KOPT-K1 (cell line): ENCODE measurements at regions not wholly inside any gene's neighbourhood (a gene's known extent, or its start where the extent isn't known, plus 50 kb on each side); places are given as distances from the start of the nearest gene placed in this dataset.

Experiments used
- H3K27ac ChIP-seq: fragments of 200-600 bp; sonication (generic); 2 replicates; pipeline ENCODE4 v1.5.1; 2016; ENCODE audit warnings: antibody characterized with exemption, mild to moderate bottlenecking, low read depth, low read length; ENCODE audit not compliant: poor library complexity, severe bottlenecking
- H3K36me3 ChIP-seq: fragments of 200-600 bp; sonication (generic); 2 replicates; pipeline ENCODE4 v1.5.1; 2017; ENCODE audit warnings: antibody characterized with exemption, mild to moderate bottlenecking, low read length, moderate library complexity; ENCODE audit not compliant: insufficient read depth
- H3K9me3 ChIP-seq: fragments of 200-600 bp; sonication (generic); 2 replicates; pipeline ENCODE4 v1.5.1; 2017; ENCODE audit warnings: antibody characterized with exemption, low read length, mild to moderate bottlenecking; ENCODE audit not compliant: insufficient read depth, poor library complexity, severe bottlenecking

- Histone ChIP-seq H3K27ac (no peak overlapping the region), H3K9me3 (no peaks in the 10 kb centered on the region), H3K36me3 (no peaks in the 10 kb centered on the region)
Observed at GRCh38 chr2:145141981-145142380, 622.1 kb upstream of the ZEB2 start.

- no peaks in the 10 kb centered on the region for H3K9me3 ChIP-seq
- H3K36me3 ChIP-seq, result no peaks in the 10 kb centered on the region
- no peak overlapping the region for H3K27ac ChIP-seq
Observed at GRCh38 chr2:145140658-145141057, 620.7 kb upstream of the ZEB2 start.

- H3K27ac ChIP-seq, result no peak overlapping the region
- H3K36me3 ChIP-seq, result no peaks in the 10 kb centered on the region
- no peaks in the 10 kb centered on the region for H3K9me3 ChIP-seq
Observed at GRCh38 chr2:145138626-145139025, 618.7 kb upstream of the ZEB2 start.

DNA sequence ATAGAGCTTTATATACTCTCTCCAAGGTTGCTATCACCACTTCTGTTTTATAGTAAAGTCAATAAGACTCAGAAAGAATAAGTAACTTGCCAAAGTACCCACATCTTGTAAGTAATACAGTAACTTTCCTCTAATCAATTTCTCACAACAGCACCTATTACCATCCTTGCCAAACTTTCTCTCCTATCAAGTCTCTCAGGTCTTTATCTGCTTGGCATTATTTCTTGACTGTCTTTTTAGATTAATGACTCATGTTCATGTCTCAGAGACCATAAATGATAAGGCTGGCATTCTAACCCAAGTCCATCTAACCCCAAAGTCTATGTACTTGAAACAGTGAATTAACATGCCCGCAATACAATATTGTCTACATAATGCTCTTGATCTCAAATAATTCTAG is 618.0 kb upstream of the ZEB2 start:
- H3K27ac ChIP-seq, result no peak overlapping the region
- no peaks in the 10 kb centered on the region for H3K36me3 ChIP-seq
- no peaks in the 10 kb centered on the region for H3K9me3 ChIP-seq

DNA sequence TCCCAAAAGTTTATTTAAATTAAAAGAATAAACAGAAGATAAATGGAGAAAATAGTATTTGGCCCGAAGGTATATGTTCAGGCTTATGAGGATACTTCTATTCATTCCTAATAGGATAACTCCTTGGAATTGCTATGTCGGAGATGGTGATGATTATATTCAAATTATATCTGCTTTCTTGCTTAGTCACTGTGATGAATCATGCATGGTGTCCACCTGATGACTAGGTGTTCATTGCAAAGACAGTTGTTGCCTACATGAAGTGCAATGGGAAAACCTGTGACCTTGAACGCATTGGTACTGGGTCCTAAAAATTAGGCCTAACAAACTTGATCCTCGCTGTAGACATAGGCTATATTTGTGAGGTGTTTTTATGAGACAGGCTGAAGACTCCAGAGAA is 617.3 kb upstream of the ZEB2 start:
- no peaks in the 10 kb centered on the region for H3K9me3 ChIP-seq
- H3K36me3 ChIP-seq, result no peaks in the 10 kb centered on the region

DNA sequence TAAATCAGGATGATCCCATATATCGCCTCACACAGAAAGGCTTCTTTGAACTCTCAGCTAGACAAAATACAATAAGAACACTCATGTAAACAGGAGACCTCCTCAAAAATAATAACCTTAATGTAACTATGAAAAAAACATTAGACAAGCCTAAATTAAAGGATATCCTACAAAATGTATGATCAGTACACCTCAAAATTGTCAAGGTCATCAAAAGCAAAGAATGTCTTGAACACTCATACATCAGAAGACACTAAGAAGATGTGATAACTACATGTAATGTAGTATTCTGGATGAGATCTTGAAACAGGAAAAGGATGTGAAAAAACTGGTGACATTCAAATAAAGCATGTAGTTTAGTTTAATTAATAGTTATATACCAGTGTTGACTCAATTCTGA is 616.8 kb upstream of the ZEB2 start:
- no peaks in the 10 kb centered on the region for H3K9me3 ChIP-seq
- no peaks in the 10 kb centered on the region for H3K36me3 ChIP-seq
- no peak overlapping the region for H3K27ac ChIP-seq

More for the DNA sequence above, 617.3 kb upstream of the ZEB2 start:
- no peak overlapping the region for H3K27ac ChIP-seq

GRCh38 chr2:145126146-145126545 is 606.2 kb upstream of the ZEB2 start:
- no peak overlapping the region for H3K27ac ChIP-seq
- no peaks in the 10 kb centered on the region for H3K36me3 ChIP-seq
- no peaks in the 10 kb centered on the region for H3K9me3 ChIP-seq

DNA sequence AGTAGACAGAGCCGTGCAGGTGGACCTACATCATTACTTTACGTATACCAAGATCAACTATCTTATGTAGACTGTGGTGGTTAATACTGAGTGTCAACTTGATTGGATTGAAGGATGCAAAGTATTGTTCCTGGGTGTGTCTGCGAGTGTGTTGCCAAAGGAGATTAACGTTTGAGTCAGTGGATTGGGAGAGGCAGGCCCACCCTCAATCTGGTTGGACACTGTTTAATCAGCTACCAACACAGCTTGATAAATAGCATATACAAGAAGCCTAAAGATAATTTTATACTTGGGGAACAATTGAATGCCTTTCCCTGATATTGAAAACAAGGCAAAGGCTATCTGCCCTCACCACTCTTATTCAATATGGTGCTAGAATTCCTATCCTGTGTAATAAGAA is 604.2 kb upstream of the ZEB2 start:
- Histone ChIP-seq H3K9me3 (no peaks in the 10 kb centered on the region), H3K36me3 (no peaks in the 10 kb centered on the region), H3K27ac (no peak overlapping the region)

DNA sequence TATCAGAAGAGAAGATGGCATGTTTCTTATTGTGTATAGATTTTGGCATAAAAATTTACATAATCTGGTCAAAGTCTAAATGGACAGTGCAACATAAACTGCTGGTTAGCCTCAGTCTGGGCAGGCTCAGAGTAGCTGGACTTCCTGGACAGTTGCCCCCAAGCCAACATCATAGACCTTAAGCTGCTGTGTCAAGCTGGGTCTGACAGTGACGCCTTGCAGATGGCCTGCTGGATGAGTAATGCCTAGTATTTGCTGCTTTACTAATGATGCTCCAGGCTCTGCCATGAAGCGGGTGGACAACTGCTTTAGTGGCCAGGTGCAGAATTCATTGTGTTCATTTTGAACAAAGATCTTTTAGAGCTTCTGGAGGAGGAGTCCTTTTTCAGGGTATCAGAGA is 603.7 kb upstream of the ZEB2 start:
- Histone ChIP-seq H3K9me3 (no peaks in the 10 kb centered on the region), H3K36me3 (no peaks in the 10 kb centered on the region), H3K27ac (no peak overlapping the region)

DNA sequence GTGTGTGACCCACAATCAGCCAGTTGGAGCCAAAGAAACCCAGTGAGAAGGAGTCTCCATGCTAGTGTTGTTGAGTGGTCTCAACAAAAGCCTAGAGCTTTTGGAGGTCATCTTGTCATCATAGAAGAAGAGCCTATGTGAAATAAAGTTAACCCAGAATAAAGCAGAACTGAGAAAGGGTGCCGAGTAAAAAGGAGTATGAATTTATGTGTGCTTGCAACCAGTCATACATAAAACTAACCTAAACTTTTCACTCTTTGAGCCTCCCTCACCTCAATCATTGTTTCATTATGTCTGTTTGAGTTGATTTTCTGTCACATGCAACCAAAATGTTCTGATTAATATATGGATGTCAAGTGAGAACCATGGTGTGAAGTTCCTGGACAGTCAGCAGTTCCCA is 599.3 kb upstream of the ZEB2 start:
- no peak overlapping the region for H3K27ac ChIP-seq
- no peaks in the 10 kb centered on the region for H3K36me3 ChIP-seq
- H3K9me3 ChIP-seq, result no peaks in the 10 kb centered on the region

DNA sequence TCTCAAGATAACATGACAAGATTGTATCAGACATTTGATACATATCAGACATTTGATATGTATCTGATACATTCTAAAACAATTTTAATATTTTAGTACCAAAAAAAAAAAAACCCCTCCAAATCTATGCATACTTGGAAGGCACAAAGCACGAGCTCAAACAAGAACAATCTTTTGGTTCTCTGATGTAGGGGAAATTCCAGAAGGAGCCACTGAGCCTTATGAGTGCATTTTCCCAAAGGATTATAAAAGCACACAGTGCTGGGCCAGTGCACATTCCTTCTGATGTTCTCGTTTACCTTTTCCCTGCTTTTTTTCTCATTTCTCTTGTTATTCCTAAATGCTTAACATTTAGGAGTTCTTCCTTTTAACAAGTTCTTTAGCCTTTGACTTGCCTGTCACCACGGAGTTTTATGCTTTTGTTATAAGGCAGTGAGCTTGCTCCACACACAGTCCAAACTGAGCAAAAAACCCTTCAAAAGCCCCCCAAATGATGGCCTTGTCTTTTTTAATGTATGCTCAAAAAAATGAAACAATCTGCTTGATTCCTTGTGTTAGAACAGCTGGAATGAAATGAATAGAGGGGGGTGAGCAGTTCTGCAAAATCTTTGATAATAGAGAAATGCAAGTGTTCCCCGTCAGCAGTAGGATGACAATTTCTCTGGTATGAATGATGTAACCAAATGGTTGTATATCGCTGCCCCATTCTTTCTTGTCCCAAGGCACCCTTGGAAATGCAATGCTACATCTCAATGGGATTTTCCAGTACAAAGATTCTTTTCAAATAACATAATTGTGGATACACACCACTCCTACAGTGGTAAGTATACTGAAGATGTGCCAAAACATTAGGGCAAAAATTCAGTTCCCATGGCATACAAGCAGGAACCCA is 597.2 kb upstream of the ZEB2 start:
- no peaks in the 10 kb centered on the region for H3K9me3 ChIP-seq
- no peak overlapping the region for H3K27ac ChIP-seq
- H3K36me3 ChIP-seq, result no peaks in the 10 kb centered on the region

- Histone ChIP-seq H3K9me3 (no peaks in the 10 kb centered on the region), H3K36me3 (no peaks in the 10 kb centered on the region), H3K27ac (no peak overlapping the region)
Observed at GRCh38 chr2:145116056-145116455, 596.1 kb upstream of the ZEB2 start.

DNA sequence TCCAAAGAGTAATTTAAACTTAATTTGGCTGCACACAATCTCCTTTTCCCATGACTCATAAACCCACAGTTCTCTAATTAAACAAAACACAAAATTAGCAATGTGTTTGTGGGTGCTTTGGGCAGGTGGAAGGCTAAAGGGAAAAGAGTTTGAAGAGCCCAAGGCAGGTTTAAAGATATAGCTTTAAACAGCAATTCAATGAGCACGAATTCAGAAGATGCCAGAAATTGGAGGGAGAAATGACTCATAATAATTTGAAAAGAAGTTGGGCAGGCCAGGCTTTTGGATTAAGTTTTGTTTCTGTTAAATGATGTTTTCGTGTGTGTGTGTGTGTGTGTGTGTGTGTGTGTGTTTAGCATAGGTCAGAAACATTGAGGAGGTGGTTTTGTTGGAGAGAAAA is 594.8 kb upstream of the ZEB2 start:
- no peaks in the 10 kb centered on the region for H3K36me3 ChIP-seq
- no peak overlapping the region for H3K27ac ChIP-seq
- H3K9me3 ChIP-seq, result no peaks in the 10 kb centered on the region

- no peaks in the 10 kb centered on the region for H3K9me3 ChIP-seq
- no peak overlapping the region for H3K27ac ChIP-seq
- H3K36me3 ChIP-seq, result no peaks in the 10 kb centered on the region
Observed at GRCh38 chr2:145112467-145112866, 592.5 kb upstream of the ZEB2 start.

GRCh38 chr2:145110668-145111356 is 590.9 kb upstream of the ZEB2 start:
- H3K36me3 ChIP-seq, result no peaks in the 10 kb centered on the region
- H3K27ac ChIP-seq, result no peak overlapping the region
- no peaks in the 10 kb centered on the region for H3K9me3 ChIP-seq
